GM18502 (cell line): ENCODE measurements at regions not wholly inside any gene's neighbourhood (a gene's known extent, or its start where the extent isn't known, plus 50 kb on each side); places are given as distances from the start of the nearest gene placed in this dataset.

Experiments used
- ATAC-seq: cut with Tn5 transposase; IDR thresholded peaks from one replicate; pipeline ENCODE4 v1.9.1; 2021; ENCODE audit warnings: mild to moderate bottlenecking; ENCODE audit not compliant: unreplicated experiment, poor library complexity

DNA sequence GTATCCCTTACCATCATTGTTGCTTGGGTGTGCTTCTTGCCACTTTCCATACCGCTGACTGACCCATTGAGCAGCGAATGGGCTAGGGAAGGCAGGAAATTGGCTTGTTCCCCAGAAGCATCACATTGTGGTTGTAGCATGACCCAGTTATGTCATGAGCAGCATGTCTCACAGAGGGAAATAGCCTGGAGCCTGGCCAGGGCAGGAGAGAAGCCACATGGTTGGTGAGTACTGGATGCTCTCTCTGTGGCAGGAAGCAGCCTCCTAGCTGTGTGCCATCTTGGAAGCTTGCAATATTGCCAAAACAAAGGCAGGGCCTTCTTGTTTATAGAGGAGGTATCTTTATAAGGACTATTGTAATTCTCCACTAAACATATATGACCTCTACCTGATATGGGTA, 482.6 kb downstream of the PIK3C3 start:
- ATAC-seq = no peak

GRCh38 chr18:42442656-42443055, 487.6 kb downstream of the PIK3C3 start:
- ATAC-seq = no peak

- no peak for ATAC-seq
Measured at GRCh38 chr18:42444349-42444748, 489.3 kb downstream of the PIK3C3 start.

DNA sequence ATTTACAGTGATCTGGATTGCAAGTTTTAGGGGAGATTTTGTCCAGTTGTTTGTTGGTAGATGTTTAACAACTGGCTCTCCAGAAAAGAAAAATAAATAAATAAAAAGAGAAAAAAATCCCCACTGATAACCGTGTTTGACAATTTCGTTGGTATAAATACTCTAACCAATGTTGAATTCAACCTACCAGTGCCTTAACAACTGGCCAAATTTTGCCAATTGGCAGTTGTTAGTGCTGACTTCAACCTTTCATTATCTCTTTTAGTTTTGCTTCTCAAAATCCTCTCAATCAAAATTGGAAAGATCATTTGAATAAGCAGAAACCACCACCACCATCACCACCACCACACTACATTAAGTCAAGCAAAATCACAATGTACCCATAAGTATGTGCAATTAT, 490.3 kb downstream of the PIK3C3 start:
- no peak for ATAC-seq

DNA sequence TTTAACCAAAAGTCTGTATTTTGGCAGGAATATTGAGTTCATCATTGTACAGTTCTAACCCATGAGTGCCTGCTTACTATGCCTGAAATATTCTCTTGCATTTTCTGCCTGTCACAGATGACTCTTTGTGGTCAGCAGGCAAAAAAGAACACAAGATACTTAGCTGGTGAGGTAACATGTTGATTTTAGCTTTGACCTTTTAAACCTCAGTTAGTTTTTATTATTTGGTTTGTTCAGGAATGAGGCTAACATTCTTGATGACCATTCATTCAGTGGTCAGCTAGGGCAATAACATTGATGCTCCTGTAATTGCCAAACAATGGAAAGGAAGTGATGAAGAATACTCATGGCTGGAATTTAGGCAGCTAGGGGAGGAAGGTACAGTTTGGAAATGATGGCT, 491.2 kb downstream of the PIK3C3 start:
- ATAC-seq = no peak

GRCh38 chr18:42447688-42448087, 492.7 kb downstream of the PIK3C3 start:
- no peak for ATAC-seq

DNA sequence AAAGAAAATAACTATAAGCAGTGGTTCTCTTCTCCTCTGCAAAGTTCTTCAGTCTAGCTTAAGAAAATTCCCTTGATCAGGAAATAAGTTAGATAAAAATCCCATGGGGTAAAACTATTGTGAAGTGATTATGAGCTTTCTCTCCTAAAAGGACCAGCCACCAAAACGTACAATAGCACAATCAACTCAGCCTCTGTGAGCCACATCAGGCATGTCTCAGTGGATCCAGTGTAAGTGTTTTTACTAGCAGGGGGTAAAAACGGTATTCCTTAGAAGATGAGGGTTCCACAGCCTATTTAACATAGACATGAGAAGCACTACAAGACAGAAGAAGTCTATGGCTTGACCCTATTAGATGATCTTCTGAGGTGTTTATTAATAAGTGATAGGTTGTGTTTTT, 503.2 kb downstream of the PIK3C3 start:
- ATAC-seq = no peak

GRCh38 chr18:42459873-42460272, 504.8 kb downstream of the PIK3C3 start:
- ATAC-seq = no peak

DNA sequence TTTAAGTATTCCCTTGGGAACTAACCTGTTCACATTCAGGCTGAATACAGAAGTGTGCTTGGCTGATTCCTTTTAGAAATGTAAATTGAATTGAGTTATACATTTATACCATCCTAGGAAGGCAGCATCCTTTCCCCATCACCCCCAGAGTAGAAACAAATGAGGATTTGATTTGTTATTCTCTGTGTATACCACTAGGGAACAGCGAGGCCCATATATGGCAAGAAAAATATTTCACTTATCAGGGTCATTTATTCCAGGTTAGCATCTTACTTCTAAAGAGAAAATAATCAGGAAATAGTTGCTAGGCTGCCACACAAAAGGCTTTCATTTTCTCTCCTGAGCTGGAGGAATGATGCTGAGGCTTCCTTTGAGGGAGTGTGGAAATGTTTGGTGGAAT, 516.9 kb downstream of the PIK3C3 start:
- ATAC-seq = no peak

GRCh38 chr18:42473611-42474010, 518.6 kb downstream of the PIK3C3 start:
- no peak for ATAC-seq

GRCh38 chr18:42474577-42474976, 519.5 kb downstream of the PIK3C3 start:
- no peak for ATAC-seq

DNA sequence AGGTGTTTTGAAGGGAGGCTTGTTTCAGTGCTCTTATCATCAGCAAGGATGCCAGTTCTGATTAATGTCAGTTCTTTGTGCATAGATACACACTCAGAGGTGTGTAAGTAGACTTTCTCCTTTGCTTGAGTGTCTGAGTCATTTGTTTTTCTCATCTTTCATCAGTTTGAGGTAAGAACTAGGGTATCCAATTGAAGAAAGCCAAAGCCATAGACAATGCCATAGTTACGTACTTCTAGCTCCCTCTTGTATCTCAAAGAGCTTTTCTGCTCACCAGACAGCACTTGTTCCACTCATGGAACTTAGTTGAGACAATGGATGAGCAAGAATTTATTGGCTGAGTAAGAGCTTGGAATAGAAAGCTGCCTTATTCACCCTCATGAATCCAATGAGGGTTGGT, 520.1 kb downstream of the PIK3C3 start:
- ATAC-seq = no peak

DNA sequence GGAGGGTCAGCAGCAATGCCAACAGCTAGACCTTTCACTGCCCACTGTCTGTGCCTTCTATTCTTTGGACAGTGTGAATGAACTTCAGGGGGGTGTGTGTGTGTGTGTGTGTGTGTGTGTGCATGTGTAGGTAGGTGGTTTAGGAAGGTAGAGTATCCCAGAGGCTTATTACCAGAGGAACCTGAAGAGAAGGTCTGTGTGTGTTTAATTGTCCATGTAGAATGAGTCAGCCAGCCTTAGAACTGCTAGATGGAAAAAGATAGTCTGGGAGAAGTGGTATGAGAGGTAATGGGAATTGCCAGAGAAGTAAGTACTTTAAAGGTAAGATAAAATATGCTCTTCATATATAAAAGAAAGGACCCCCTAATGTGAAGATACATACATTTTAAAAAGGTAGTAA, 522.2 kb downstream of the PIK3C3 start:
- no peak for ATAC-seq

GRCh38 chr18:42480441-42480840, 525.4 kb downstream of the PIK3C3 start:
- ATAC-seq = no peak

- no peak for ATAC-seq
Measured at GRCh38 chr18:42484648-42485047, 529.6 kb downstream of the PIK3C3 start.

- ATAC-seq = no peak
Measured at GRCh38 chr18:42486271-42486670, 531.2 kb downstream of the PIK3C3 start.

- ATAC-seq = no peak
Measured at GRCh38 chr18:42508683-42509296, 553.8 kb downstream of the PIK3C3 start.

- ATAC-seq = no peak
Measured at GRCh38 chr18:42509750-42510415, 554.8 kb downstream of the PIK3C3 start.

GRCh38 chr18:42510540-42510939, 555.5 kb downstream of the PIK3C3 start:
- ATAC-seq = no peak

- no peak for ATAC-seq
Measured at GRCh38 chr18:42513441-42513840, 558.4 kb downstream of the PIK3C3 start.

- ATAC-seq = no peak
Measured at GRCh38 chr18:42514512-42514911, 559.5 kb downstream of the PIK3C3 start.

DNA sequence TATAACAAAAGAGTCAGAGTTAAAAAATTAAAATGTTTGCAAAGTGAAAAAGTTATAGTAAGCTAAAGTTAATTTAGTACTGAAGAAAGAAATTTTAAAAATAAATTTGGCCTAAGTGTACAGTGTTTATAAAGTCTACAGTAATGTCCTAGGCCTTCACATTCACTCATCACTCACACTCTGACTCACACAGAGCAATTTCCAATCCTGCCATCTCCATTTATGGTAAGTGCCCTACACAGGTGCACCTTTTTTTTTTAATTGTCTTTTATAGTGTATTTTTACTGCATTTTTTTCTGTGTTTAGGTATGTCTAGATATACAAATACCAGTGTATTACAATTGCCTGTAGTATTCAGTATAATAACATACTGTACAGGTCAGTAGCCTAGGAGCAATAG, 562.9 kb downstream of the PIK3C3 start:
- ATAC-seq = no peak
